Skin of body (tissue), 1 donor: ENCODE measurements at regions not wholly inside any gene's neighbourhood (a gene's known extent, or its start where the extent isn't known, plus 50 kb on each side); places are given as distances from the start of the nearest gene placed in this dataset.

Source experiments
- DNase-seq: peaks from one replicate; lab custom pipeline; 2025; lab: John Stamatoyannopoulos, UW

DNA sequence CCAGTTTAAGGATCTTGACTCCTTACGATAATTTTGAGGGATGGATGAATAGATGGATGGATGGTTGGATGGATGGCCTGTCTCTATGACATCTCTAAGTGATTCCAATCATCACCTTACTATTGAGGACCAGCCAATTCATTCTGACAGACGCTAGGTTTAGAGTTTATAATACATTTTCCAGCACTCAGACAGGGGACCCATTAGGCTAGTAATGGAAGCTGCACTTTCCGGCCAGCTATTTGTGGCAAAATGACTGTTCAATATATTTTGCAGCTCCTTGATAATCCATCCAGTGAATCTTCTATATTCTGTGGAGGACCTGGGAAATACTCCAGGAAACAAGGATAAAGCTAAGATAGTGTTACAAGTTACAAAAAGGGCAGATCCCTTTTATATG lies 262.9 kb downstream of the TDRD15 start:
- no peak for DNase-seq

DNA sequence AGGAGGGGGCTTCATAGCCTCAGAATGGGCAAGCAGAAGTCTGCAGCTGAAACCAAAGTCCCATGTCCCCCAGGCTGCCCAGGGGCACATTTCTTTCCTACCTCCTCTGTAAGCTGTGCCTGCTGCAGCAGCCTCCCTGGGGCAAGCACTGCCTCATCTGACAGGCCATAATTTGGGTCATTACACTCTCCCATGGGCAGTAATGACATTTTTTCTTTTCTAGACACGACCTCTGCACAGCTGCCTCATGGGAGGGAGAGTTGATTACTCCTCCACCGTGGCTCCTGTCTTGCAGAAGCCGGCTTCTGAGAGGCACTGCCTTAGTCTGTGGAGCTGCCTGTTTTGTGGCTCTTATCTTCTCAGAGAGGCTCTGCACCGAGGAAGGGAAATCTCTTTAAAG lies 268.9 kb downstream of the TDRD15 start:
- DNase-seq = no peak

DNA sequence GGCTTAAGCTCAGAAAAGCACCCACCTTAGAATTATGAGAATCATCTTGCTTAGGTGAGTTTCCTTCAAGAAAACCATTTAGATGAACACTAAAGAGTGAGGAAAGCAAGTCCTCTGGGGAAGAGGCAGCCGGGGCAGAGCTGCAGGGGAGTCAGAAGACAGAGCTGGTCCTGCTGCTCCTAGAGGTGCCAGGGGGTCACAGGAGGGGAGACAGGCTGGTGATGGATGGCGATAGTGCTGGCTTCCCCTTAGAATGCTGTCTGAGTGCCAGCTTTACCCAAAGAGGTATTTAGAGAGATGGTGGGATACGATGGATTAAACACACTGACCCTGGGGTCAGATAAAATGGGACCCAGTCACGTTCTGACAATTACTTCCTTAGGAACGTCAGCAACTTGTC lies 269.4 kb downstream of the TDRD15 start:
- no peak for DNase-seq

DNA sequence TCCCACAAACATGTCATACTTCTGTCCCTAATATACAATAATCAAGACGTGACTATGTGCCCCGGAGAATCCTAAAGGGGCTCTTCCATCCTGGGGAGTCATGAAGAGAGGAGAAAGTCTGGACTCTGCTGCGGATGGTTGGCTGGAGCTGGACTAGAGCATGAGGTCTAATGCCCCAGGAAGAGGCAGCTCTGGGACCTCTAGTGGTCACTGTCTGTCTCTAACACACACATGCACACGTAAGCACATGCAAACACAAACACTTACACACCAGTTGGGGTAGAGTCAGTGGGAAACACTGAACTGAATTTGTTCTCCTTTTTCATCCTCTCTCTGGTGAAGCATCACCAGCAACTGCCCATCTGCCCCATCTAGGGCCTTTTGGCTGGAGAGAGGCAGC lies 271.6 kb downstream of the TDRD15 start:
- DNase-seq = no peak

DNA sequence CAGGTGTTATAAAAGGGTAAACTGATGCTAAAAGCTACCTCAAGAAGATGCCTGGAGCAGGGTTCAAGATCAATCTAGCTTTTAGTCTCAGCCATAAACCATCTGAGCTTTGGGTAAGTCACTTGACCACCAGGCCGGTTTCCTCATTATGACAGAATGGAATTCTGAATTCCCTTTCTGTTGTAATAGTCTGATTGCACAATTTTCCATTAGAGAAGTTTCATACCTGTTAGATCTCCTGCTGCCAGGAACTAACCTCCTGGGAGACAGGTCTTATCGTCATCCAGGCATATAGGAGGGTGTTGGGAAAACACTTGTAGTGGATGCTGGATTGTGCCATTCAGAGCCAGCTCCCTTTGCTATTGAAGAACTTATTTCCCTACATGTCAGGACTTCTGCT lies 272.5 kb downstream of the TDRD15 start:
- no peak for DNase-seq

DNA sequence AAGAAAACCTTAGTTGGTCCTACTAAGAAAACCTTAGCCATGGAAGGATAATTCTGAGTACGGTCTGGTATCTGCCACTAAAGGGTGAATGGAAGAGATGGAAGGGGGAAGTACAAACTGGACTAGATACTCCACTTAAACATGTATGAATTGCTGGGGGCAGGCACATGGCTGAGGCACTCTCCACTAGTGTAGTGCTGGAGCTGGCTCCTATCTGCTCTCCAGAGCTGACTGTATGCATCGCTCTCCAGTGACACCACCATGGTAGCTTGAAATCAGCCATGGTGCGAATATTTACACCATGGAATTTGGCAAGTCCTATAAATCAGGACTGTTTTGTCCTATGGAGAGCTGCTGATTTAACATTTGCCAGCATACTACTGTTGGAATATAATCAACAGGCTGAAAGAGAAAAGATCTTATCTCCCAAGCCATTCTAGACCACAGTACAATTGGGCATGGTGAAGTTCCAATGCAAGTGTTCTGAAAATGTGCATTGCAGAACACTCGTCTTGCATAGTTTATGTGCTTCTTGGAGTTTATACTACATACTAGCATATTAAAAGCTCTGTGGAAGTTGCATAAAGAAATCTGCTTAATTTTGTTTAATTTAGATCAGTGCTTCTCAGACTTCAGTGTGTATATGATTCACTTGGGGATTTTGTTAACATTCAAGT lies 277.4 kb downstream of the TDRD15 start:
- DNase-seq = no peak

DNA sequence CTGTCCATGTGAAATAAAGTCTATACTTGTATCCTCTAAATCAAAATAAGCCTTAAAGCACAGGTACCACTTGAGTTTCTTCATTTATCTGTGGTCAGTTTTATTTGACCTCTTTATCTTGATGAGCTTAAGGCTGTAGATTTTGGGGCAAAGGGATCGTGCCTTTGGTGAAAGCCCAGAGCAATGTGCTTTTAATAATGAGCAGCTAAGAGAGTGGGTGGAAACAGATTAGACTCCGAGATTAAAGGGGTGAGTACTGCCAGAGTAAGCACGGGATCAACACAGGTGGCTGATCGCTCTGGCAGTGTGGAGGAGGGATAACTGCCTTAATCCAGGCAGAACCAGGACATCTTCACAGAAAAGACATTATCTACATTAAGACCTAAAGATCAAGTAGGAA lies 280.4 kb downstream of the TDRD15 start:
- no peak for DNase-seq

DNA sequence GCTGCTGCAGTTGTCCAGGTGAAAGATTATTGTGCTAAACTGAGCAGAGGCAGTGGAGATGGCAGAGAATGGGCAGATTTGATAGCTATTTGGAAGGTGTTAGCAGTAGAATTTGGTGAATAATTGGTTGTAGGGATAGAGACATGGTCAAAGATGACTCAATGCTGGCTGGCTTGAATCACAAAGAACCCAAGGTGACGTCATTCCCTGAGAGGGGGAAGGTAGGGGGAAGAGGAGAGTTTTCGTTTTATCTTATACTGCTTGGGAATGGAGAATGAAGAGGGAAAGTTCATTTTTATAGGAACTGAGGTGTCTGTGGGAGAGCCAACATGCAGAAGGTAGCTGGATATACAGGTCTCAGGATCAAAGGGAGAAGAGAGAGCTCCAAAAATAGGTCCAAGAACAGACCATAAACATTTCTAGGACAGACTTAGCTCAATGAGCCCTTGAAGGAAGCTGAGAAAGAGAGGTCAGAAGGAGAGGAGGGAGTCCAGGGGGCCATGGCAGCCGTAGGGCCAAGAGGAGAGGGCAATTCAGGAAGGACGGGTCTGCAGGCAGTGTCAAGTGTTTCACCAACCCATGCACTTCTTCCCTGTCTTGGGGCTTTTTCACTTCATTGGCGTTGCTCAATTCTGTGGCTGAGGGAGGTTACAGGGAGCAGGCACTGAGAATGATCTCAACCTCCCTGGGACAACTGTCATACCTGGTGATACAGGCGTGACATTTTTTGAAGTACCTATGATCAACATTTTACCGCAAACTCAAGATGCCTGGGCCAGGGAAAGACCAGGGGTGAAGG lies 281.3 kb downstream of the TDRD15 start:
- DNase-seq = no peak

DNA sequence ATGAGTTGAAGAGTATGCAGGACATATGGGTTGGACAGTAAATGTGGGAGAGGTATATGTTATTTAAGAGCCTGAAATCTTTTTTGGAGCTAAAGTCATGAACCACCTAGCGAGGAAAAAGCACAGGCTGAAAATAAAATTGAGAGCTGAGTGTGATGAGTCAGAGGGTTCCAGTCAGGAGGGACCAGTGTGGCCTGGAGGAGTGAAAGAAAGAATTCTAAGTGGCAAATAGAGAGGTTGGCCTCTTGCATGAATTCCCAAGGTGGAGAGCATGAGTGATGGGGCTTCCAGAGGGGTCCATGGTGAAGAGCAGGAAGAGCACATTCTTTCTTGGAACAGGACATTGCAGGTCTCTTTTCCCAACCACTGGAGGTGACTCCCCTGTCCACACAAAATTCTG lies 282.6 kb downstream of the TDRD15 start:
- DNase-seq = no peak

DNA sequence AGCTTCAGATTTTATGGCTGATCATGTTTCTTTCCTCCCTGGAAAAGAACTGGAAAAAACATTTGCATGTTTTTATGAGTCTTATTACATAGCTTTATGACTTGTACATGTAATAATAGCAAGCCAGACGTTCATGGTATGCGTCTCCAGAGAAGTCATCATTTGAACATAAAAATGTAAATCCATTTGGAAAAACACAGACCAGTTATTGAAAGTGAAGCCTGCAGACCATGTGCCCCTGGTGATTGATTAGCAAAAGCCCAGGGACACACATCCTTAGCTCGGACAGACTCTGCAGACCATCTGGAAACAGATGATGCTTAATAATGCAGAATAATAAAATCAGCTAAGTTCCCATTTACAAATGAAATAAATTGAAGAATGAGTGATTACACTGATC lies 283.1 kb downstream of the TDRD15 start:
- DNase-seq = peak; percentile 80

DNA sequence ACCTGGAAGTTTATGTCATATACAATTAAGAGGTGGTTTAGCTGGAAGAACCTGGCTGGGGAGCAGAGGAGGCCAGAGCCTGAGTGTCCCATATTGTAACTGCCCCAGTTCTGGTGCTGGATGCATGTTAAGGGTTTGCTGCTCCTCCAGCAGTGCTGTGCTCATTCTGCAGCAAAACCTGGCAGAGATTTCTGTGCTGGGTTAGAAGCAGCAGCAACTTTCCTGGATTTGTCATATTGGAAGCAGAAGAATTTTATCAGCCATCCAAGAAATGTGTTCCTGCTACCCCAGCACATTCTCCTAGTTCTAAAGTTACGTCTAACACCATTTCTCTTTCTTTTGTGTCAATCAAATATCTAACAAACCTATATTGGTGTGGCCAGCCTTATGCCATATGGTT lies 284.1 kb downstream of the TDRD15 start:
- no peak for DNase-seq

DNA sequence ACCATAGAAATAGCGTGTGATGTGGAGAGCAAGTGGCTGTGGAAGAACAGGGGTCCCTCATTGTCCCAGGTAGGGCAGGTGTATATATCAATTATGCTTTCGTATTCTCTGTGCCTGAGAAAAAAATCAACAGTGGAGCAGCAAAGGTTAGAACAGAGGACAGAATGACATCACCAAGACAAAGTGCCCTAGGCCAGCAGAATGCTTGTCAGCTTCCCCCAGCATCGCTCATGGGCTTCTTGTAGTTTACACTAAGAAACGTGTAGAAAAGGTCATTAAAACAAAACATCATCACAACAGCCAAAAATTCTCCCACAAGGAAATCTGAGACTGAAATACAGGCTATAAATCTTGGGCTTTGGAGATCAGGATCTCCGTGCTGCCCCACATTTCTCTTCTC lies 288.0 kb downstream of the TDRD15 start:
- DNase-seq = no peak

DNA sequence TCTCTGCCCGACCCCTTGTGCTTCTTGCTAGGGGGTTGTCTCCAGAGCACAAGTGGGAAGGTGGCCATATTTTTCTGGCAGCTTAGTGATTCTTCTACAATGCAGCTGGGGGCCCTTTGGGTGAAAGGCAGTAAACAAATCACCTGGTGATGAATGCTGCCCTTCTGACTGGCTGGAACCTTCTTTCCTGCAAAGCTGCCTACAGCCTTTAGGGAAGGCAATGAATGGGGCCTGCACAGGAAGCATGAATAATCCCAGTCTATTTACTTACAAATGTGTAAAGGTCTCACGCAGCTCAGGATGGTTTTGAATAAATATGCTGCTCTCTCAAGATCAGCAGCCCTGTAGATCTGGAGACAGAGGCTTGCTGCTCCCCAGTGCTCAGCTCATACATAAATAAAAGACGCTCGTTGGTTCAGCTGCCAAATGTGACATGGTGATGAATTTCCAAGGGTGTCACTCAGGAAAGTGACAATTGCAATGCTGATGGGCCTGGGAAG lies 289.2 kb downstream of the TDRD15 start:
- no peak for DNase-seq

DNA sequence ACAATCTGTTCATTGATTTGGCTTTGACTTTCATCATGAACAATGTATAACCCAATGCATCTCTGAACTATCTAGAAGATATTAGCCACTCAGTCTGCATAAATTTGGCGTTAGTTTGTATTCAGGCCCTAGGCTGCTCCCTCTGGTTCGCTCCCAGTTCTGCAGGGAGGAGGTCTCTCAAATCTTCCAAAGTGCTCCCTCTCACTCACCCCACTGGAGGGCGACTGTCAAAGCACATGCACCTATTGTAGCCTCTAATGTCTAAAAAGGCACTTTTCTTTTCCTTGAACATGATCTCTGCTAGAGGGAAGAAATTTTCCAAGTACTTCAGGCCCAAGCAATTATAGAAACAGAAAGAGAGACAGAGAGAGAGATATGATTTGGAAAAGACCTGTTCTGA lies 291.5 kb downstream of the TDRD15 start:
- no peak for DNase-seq

DNA sequence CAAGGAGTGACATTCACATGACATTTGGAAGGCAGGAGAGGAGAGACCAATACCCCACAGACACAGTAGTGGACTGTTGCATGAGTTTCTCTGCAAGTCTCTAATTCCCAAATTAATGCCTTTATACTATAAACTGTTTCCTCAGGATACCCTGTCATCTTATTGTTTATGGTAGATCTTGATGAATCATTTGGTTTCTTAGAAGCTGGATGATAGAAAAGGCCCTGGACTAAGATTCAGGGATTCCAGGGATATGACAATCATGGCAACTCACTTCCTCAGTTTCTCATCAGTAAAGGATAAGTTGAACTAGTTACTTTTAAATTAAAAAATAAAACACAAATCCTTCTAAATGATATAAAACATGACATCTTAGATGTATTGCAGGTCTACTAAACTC lies 292.5 kb downstream of the TDRD15 start:
- DNase-seq = no peak

DNA sequence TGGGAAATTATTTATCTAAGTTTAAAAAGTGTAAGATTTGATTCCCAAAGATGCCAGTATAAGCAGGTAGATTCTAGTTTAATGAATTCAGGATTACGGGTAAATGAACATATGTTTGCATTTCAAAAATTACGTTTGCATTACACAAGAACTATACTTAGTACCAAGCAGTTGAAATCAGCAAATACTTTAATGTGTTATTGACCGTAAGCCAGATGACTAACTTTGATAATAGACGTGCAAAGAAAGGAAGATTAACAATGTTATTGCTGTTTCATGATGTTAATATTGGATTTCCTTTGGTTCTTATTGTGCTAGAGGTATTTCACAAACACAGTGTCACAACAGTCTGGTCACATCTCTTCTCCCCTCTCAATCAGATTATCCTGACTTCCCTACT lies 294.7 kb downstream of the TDRD15 start:
- DNase-seq = no peak

DNA sequence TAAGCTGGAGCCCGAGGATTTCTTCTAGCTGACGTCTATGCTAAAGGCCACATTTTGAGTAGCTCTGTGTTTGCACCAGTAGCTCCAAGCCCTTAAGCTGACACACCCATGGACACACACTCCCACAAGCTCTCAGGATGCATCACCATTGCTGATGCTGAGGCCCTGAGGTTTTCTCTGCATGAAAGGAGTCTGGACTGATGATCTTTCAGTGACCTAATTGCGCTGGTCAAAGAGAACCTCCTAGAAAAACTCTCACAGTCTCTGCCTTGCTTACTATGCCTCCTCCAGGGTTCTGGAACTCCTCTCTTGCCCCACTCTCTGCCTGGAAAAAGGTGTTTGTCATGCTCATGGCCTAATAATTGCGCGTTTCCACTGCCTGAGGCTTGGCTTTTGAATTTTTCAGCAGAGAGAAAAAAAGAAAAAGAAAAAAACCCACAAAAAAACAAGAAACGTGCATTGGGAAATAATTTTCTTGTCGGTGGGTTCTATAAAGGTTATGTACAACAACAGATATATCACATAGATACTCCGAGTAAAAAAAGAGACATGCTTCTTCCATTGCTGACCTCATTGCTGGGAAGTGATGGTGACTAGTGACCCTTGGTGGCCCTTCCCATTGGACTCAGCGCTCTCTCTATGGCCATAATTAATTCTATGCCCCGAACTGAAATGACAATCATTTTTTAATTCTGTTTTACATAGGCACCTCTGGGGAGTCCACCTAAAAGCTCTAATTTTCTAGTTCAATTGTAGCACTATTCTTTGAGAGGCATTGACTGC lies 297.0 kb downstream of the TDRD15 start:
- no peak for DNase-seq

DNA sequence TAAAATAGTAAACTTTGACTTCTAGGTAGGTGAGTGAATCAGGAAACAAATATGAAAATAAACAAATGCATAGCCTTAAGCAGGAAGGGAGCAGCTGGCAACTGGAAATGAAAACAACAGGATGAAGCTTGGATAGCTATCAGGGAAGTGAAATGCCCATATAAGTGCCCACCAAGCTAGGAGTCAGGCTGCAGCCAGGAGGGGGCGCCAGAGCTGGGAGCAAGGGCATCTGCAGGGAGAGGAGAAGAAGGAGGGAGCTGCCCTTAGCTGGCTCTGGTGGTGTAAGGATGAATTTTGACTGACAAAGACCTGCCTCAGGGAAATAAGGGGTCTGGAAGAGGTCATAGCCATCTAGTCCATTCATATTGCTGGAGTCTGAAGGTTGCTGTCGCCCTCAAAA lies 298.3 kb downstream of the TDRD15 start:
- DNase-seq = no peak

DNA sequence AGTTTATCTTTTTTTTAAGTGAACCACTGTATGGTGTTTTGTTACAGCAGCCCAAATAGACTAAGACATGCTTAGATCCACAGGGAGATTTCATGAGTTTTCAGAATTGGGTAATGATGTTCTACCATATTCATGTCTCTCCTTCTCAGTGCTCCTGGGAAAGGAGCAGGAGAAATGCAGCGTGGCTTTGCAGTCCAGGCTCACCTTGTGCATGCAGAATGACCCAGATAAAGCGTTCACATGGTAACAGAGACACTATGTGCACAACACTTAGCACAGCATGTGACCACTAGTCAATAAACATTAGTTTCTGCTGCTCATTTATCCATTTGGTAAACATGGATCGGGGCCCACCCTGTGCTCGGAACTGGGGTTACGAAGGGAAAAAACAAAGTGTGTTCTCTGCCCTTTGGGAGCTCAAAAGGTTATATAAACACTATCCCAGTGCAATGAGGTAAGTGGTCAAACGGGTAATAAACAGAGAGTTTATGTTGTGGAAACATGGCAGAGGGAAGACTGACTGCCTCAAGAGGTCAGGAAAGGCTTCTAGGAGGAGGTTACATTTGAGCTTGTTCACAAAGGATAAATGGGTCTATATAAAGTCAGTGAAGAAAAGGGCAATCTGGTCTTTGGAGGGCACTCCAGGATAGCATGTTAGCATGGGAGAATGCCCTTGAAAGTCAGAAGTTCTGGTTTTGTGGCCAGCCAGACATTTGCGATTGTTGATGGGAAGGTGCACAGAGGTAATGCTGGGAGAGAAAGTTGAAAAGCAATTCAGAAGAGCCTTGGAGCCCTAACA lies 299.2 kb downstream of the TDRD15 start:
- no peak for DNase-seq

DNA sequence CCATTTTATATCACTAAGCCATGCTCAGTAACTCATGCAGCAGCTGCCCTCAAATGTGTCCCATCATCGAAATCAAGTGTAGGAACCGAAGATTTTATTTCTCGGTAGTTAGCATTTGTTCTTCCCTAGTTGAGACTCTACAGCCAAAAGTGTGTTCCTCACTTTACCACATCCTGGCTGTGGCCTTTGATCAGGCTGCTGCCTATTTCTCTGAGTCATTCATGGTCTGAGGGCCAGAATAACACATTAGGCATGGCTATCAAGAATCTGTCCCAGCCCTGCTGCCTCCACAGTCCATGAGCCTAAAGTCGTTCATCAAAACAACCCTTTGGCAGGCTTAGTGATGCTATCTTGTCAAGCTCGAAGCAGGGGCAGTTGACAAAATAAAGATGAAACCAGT lies 300.1 kb downstream of the TDRD15 start:
- DNase-seq = no peak

DNA sequence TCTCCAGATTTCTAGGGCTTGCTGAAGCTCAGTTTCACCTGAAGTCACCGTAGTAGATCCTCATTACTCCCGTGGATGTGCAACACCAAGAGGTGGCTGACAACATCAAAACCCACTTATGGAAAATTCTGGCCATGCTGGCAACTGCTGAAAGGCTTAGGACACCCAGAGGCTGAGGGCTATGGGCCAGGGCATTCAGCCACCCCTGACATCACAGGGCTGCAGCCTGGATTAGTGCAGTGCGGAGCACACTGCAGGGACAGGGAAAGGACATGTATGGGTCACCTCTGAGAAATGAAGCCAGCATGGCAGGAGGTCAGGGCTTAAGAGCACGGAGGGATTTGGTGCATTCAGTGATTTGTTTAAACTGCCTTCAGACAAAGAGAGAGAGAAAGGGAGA lies 300.6 kb downstream of the TDRD15 start:
- no peak for DNase-seq

DNA sequence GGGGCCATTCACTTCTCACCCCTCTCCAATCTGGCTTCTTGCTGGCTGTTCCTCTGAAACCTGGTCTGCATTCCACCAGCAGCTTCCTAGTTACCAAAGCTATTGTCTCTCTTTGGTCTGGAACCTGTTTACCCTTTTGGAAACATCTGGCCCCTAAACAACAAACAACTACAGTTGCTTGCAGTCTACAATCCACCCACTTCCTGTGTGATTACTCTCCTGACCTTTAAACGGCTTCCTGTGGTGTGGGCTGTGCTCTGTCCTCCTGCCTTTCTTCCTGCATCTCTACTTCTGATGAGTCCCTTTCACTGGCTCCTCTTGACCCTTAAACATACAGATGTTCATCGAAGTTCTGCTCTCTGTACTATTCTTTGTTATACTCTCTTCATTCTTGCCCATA lies 303.8 kb downstream of the TDRD15 start:
- no peak for DNase-seq
